ENCODE measurements at regions not wholly inside any gene's neighbourhood (a gene's known extent, or its start where the extent isn't known, plus 50 kb on each side); places are given as distances from the start of the nearest gene placed in this dataset.

- TF ChIP-seq EZH2 (IDR thresholded peaks at IDR 0.05; ENCODE audit: low read depth): no peak
- no peak for TF ChIP-seq CTCF (conservative IDR thresholded peaks at IDR 0.05)
Observed at GRCh38 chr1:170872663-170873062, 62.7 kb upstream of the MROH9 start.
